ENCODE measurements at regions not wholly inside any gene's neighbourhood (a gene's known extent, or its start where the extent isn't known, plus 50 kb on each side); places are given as distances from the start of the nearest gene placed in this dataset.

- Histone ChIP-seq H3K9ac (ENCODE audit: low read length) (no peak overlapping the region), H3K4me1 (ENCODE audit: low read length) (no peaks in the 10 kb centered on the region), H3K36me3 (replicated peaks; ENCODE audit: insufficient read depth, low read length) (no peaks in the 10 kb centered on the region), H3F3A (ENCODE audit: insufficient read depth, low read length) (no peaks in the 10 kb centered on the region), H3K9me2 (replicated peaks; ENCODE audit: insufficient read depth, low read length) (no peaks in the 10 kb centered on the region), H3K9me3 (replicated peaks; ENCODE audit: insufficient read depth, low read length) (no peaks in the 10 kb centered on the region), H2AFZ (ENCODE audit: low read length) (no peak overlapping the region), H3K79me2 (ENCODE audit: low read length) (no peaks in the 10 kb centered on the region), H3K4me3 (ENCODE audit: low read length) (no peak overlapping the region), H4K20me1 (ENCODE audit: insufficient read depth, low read length) (no peaks in the 10 kb centered on the region), H3K27me3 (replicated peaks; ENCODE audit: insufficient read depth, low read length) (no peaks in the 10 kb centered on the region), H3K27ac (ENCODE audit: low read length) (no peak overlapping the region), H3K4me2 (ENCODE audit: low read depth, low read length) (no peak overlapping the region)
- no peak for DNase-seq
- TF ChIP-seq EZH2phosphoT487 (IDR thresholded peaks at IDR 0.05; ENCODE audit: low read length) (no peak), CTCF (IDR thresholded peaks at IDR 0.05; ENCODE audit: low read length) (no peak), EZH2 (optimal IDR thresholded peaks at IDR 0.05; ENCODE audit: low read depth, low read length) (no peak)
Observed at GRCh38 chr11:110973401-110973980, 261.3 kb upstream of the ARHGAP20 start.

- H4K20me1 ChIP-seq (ENCODE audit: insufficient read depth, low read length) = no peaks in the 10 kb centered on the region
- no peaks in the 10 kb centered on the region for H3K79me2 ChIP-seq (ENCODE audit: low read length)
- no peak for DNase-seq
- no peaks in the 10 kb centered on the region for H3K9me3 ChIP-seq (replicated peaks; ENCODE audit: insufficient read depth, low read length)
- H3K9ac ChIP-seq (ENCODE audit: low read length) = no peak overlapping the region
- no peaks in the 10 kb centered on the region for H3F3A ChIP-seq (ENCODE audit: insufficient read depth, low read length)
- no peaks in the 10 kb centered on the region for H3K36me3 ChIP-seq (replicated peaks; ENCODE audit: insufficient read depth, low read length)
- H3K27ac ChIP-seq (ENCODE audit: low read length) = no peak overlapping the region
- H2AFZ ChIP-seq (ENCODE audit: low read length) = no peak overlapping the region
- no peaks in the 10 kb centered on the region for H3K27me3 ChIP-seq (replicated peaks; ENCODE audit: insufficient read depth, low read length)
- H3K4me1 ChIP-seq (ENCODE audit: low read length) = no peaks in the 10 kb centered on the region
- H3K9me2 ChIP-seq (replicated peaks; ENCODE audit: insufficient read depth, low read length) = no peaks in the 10 kb centered on the region
- no peak overlapping the region for H3K4me3 ChIP-seq (ENCODE audit: low read length)
- TF ChIP-seq CTCF (IDR thresholded peaks at IDR 0.05; ENCODE audit: low read length) (no peak), EZH2phosphoT487 (IDR thresholded peaks at IDR 0.05; ENCODE audit: low read length) (no peak), EZH2 (optimal IDR thresholded peaks at IDR 0.05; ENCODE audit: low read depth, low read length) (no peak)
- no peak overlapping the region for H3K4me2 ChIP-seq (ENCODE audit: low read depth, low read length)
Observed at GRCh38 chr11:110972640-110973039, 260.4 kb upstream of the ARHGAP20 start.

- no peak overlapping the region for H3K27ac ChIP-seq (ENCODE audit: low read length)
- no peaks in the 10 kb centered on the region for H3K4me1 ChIP-seq (ENCODE audit: low read length)
- H3K9me3 ChIP-seq (replicated peaks; ENCODE audit: insufficient read depth, low read length) = no peaks in the 10 kb centered on the region
- no peak overlapping the region for H3K4me3 ChIP-seq (ENCODE audit: low read length)
- H3K79me2 ChIP-seq (ENCODE audit: low read length) = no peaks in the 10 kb centered on the region
- H3F3A ChIP-seq (ENCODE audit: insufficient read depth, low read length) = no peaks in the 10 kb centered on the region
- no peak for TF ChIP-seq CTCF (IDR thresholded peaks at IDR 0.05; ENCODE audit: low read length)
- H3K27me3 ChIP-seq (replicated peaks; ENCODE audit: insufficient read depth, low read length) = no peaks in the 10 kb centered on the region
- H3K9me2 ChIP-seq (replicated peaks; ENCODE audit: insufficient read depth, low read length) = no peaks in the 10 kb centered on the region
- no peaks in the 10 kb centered on the region for H4K20me1 ChIP-seq (ENCODE audit: insufficient read depth, low read length)
- no peaks in the 10 kb centered on the region for H3K36me3 ChIP-seq (replicated peaks; ENCODE audit: insufficient read depth, low read length)
- H3K9ac ChIP-seq (ENCODE audit: low read length) = no peak overlapping the region
- no peak for DNase-seq
- no peak overlapping the region for H2AFZ ChIP-seq (ENCODE audit: low read length)
- no peak overlapping the region for H3K4me2 ChIP-seq (ENCODE audit: low read depth, low read length)
Observed at GRCh38 chr11:110972106-110972505, 259.9 kb upstream of the ARHGAP20 start.

Data from MM.1S (cell line).